HFFc6 (cell line): ENCODE measurements at regions not wholly inside any gene's neighbourhood (a gene's known extent, or its start where the extent isn't known, plus 50 kb on each side); places are given as distances from the start of the nearest gene placed in this dataset.

ENCODE experiments used
- DNase-seq: peaks from one replicate; pipeline ENCODE4 v3.0.0-alpha.2; 2018
- H3K27ac Mint-ChIP-seq: 2 replicates; pipeline ENCODE4 v1.8.0; 2020; ENCODE audit warnings: mild to moderate bottlenecking, mixed read lengths
- H3K27me3 Mint-ChIP-seq: 2 replicates; pipeline ENCODE4 v1.8.0; 2021; ENCODE audit warnings: mild to moderate bottlenecking, moderate library complexity, mixed read lengths; ENCODE audit not compliant: insufficient read depth
- H3K36me3 Mint-ChIP-seq: 2 replicates; pipeline ENCODE4 v1.8.0; 2021; ENCODE audit warnings: low read depth, mixed read lengths
- H3K4me1 Mint-ChIP-seq: 2 replicates; pipeline ENCODE4 v1.8.0; 2020; ENCODE audit warnings: low read depth, mixed read lengths
- H3K4me3 Mint-ChIP-seq: 2 replicates; pipeline ENCODE4 v1.8.0; 2020; ENCODE audit warnings: mild to moderate bottlenecking, moderate library complexity, mixed read lengths
- H3K9me3 Mint-ChIP-seq: 2 replicates; pipeline ENCODE4 v1.8.0; 2020; ENCODE audit warnings: mild to moderate bottlenecking, mixed read lengths
- CTCF ChIP-seq: fragments of 200-600 bp; sonication (generic); IDR thresholded peaks from 2 replicates; pipeline ENCODE4 v1.5.0; 2021; ENCODE audit warnings: antibody characterized with exemption, mild to moderate bottlenecking

- Mint-ChIP-seq H3K36me3 (no peaks in the 10 kb centered on the region), H3K4me1 (peaks cover 20% of the 10 kb centered on the region), H3K4me3 (peak overlapping the region; percentile 2; the same call in 1 of the 2 replicates), H3K27me3 (no peaks in the 10 kb centered on the region), H3K9me3 (no peaks in the 10 kb centered on the region), H3K27ac (peak overlapping the region; percentile 14; the same call in 1 of the 2 replicates)
- no peak for TF ChIP-seq CTCF
- DNase-seq, result no peak
Measured at GRCh38 chr4:182085051-182085480, 158.1 kb upstream of the TENM3 start.

GRCh38 chr4:182089326-182089725 is 153.9 kb upstream of the TENM3 start:
- H3K27me3 Mint-ChIP-seq, result no peaks in the 10 kb centered on the region
- no peak overlapping the region for H3K4me3 Mint-ChIP-seq
- H3K36me3 Mint-ChIP-seq, result no peaks in the 10 kb centered on the region
- no peaks in the 10 kb centered on the region for H3K9me3 Mint-ChIP-seq
- peaks cover 34% of the 10 kb centered on the region for H3K4me1 Mint-ChIP-seq
- TF ChIP-seq CTCF, result peak; percentile 80
- no peak for DNase-seq
- H3K27ac Mint-ChIP-seq, result no peak overlapping the region

GRCh38 chr4:182090186-182090585 is 153.0 kb upstream of the TENM3 start:
- Mint-ChIP-seq H3K4me1 (peaks cover 26% of the 10 kb centered on the region), H3K36me3 (no peaks in the 10 kb centered on the region), H3K4me3 (no peak overlapping the region), H3K9me3 (no peaks in the 10 kb centered on the region), H3K27me3 (no peaks in the 10 kb centered on the region), H3K27ac (no peak overlapping the region)
- TF ChIP-seq CTCF, result no peak
- no peak for DNase-seq

- Mint-ChIP-seq H3K36me3 (no peaks in the 10 kb centered on the region), H3K9me3 (no peaks in the 10 kb centered on the region), H3K4me1 (peaks cover 19% of the 10 kb centered on the region), H3K4me3 (no peak overlapping the region), H3K27ac (no peak overlapping the region), H3K27me3 (no peaks in the 10 kb centered on the region)
- no peak for DNase-seq
- TF ChIP-seq CTCF, result no peak
Measured at GRCh38 chr4:182091128-182091527, 152.1 kb upstream of the TENM3 start.

GRCh38 chr4:182093431-182093831 is 149.8 kb upstream of the TENM3 start:
- no peak for TF ChIP-seq CTCF
- Mint-ChIP-seq H3K36me3 (no peaks in the 10 kb centered on the region), H3K9me3 (no peaks in the 10 kb centered on the region), H3K27me3 (no peaks in the 10 kb centered on the region; the same call in 1 of the 2 replicates), H3K27ac (no peak overlapping the region), H3K4me1 (peaks cover 14% of the 10 kb centered on the region), H3K4me3 (no peak overlapping the region)
- DNase-seq, result no peak

GRCh38 chr4:182093935-182094334 is 149.3 kb upstream of the TENM3 start:
- H3K4me1 Mint-ChIP-seq, result peaks cover 14% of the 10 kb centered on the region
- no peak overlapping the region for H3K27ac Mint-ChIP-seq
- H3K4me3 Mint-ChIP-seq, result no peak overlapping the region
- no peak; the same call in 1 of the 2 replicates for TF ChIP-seq CTCF
- H3K36me3 Mint-ChIP-seq, result no peaks in the 10 kb centered on the region
- DNase-seq, result no peak
- no peaks in the 10 kb centered on the region for H3K9me3 Mint-ChIP-seq
- H3K27me3 Mint-ChIP-seq, result no peaks in the 10 kb centered on the region; the same call in 1 of the 2 replicates
